K562 (cell line): ENCODE measurements at regions not wholly inside any gene's neighbourhood (a gene's known extent, or its start where the extent isn't known, plus 50 kb on each side); places are given as distances from the start of the nearest gene placed in this dataset.

ENCODE experiments used
- ATAC-seq: fragments of 200-7000 bp; cut with Tn5 transposase; 3 replicates; pipeline ENCODE4 v1.9.1; 2020; ENCODE audit warnings: moderate library complexity
- BruUV-seq: library from RNA; stranded (reverse); fragments of 400-500 nt; replicated peaks from 2 replicates; lab custom pipeline; 2021; lab: Mats Ljungman, UMichigan
- CTCF ChIA-PET: fragments of 300-600 bp; formaldehyde crosslinking; extraction: SDS; loops from one replicate; lab custom pipeline; 2021; ENCODE audit warnings: low intra/inter-chr PET ratio; lab: Yijun Ruan, JAX
- POLR2A ChIA-PET: fragments of 300-600, 350-650 bp; sonication (Branson Sonifier 250); formaldehyde crosslinking; extraction: SDS; loops from one replicate; lab custom pipeline; 2021; ENCODE audit warnings: antibody characterized with exemption, inconsistent platforms; lab: Yijun Ruan, JAX
- DNase-seq, 4 experiments: peaks; one replicate each; pipeline versions ENCODE4 v3.0.0 to v3.0.0-alpha.2; 2011 to 2018; ENCODE audit warnings: low spot score in 3 of 4, mixed read lengths in 3 of 4; ENCODE audit errors: extremely low read depth in 1 of 4
- FAIRE-seq: peaks from 2 replicates; lab custom pipeline; 2011; peaks lifted over from hg19 to GRCh38; lab: Jason Lieb, UNC
- H2AFZ ChIP-seq: 2 replicates; pipeline ENCODE4 v1.6.0; 2011; ENCODE audit warnings: low read depth, low read length, control low read depth, inconsistent platforms
- H3K27ac ChIP-seq: fragments of 200-600 bp; 3 replicates; pipeline ENCODE4 v1.8.0; 2011; ENCODE audit warnings: low read depth, mild to moderate bottlenecking, control low read depth, inconsistent platforms, low read length, moderate library complexity, mixed read lengths; ENCODE audit errors: extremely low read depth
- H3K27me3 ChIP-seq, 2 experiments: fragments of 300-600 bp in 1 of 2; 2 replicates in 1 of 2; 3 replicates in 1 of 2; pipeline versions ENCODE4 v1.6.0 to v1.8.0; 2011; ENCODE audit warnings: inconsistent platforms in 2 of 2, low read length in 2 of 2, mild to moderate bottlenecking in 1 of 2, mixed read lengths in 1 of 2, moderate library complexity in 1 of 2; ENCODE audit not compliant: control insufficient read depth in 2 of 2, insufficient read depth in 2 of 2
- H3K36me3 ChIP-seq: fragments of 300-600 bp; 3 replicates; pipeline ENCODE4 v1.8.0; 2011; ENCODE audit warnings: mild to moderate bottlenecking, low read length, inconsistent platforms; ENCODE audit not compliant: control insufficient read depth, insufficient read depth
- H3K4me1 ChIP-seq, 2 experiments: fragments of 200-600 bp in 1 of 2; replicated peaks in 1 of 2; 2 replicates in 1 of 2; 3 replicates in 1 of 2; pipeline versions ENCODE4 v1.5.1 to v1.8.0; 2011; ENCODE audit warnings: inconsistent platforms in 2 of 2, low read length in 2 of 2, mild to moderate bottlenecking in 1 of 2, mixed read lengths in 1 of 2, moderate library complexity in 1 of 2; ENCODE audit not compliant: control insufficient read depth in 2 of 2, insufficient read depth in 2 of 2
- H3K4me2 ChIP-seq: 2 replicates; pipeline ENCODE4 v1.6.1; 2011; ENCODE audit warnings: low read length, control low read depth, inconsistent platforms, mixed read lengths; ENCODE audit not compliant: insufficient read depth
- H3K4me3 ChIP-seq: fragments of 200-600 bp; sonication (generic), shearing (Covaris generic); 2 replicates; pipeline ENCODE4 v1.5.1; 2016; ENCODE audit warnings: control low read depth, inconsistent platforms
- H3K79me2 ChIP-seq: fragments of 200-600 bp; 3 replicates; pipeline ENCODE4 v1.8.0; 2011; ENCODE audit warnings: low read length, inconsistent platforms; ENCODE audit not compliant: control insufficient read depth, insufficient read depth
- H3K9ac ChIP-seq, 2 experiments: 2 replicates each; pipeline versions ENCODE4 v1.6.0 to v1.6.1; 2011; ENCODE audit warnings: low read depth in 2 of 2, low read length in 2 of 2, control low read depth in 1 of 2, inconsistent platforms in 1 of 2, mild to moderate bottlenecking in 1 of 2, mixed read lengths in 1 of 2; ENCODE audit not compliant: insufficient read depth in 1 of 2
- H3K9me1 ChIP-seq: one replicate; pipeline ENCODE4 v1.6.0; 2011; ENCODE audit warnings: inconsistent platforms, mild to moderate bottlenecking, low read length, moderate library complexity; ENCODE audit not compliant: control insufficient read depth, insufficient read depth
- H3K9me3 ChIP-seq: replicated peaks from 2 replicates; pipeline ENCODE4 v1.5.1; 2011; ENCODE audit warnings: low read depth, low read length, inconsistent platforms; ENCODE audit not compliant: control insufficient read depth, insufficient read depth
- H4K20me1 ChIP-seq: replicated peaks from 2 replicates; pipeline ENCODE4 v1.6.1; 2011; ENCODE audit warnings: low read length, inconsistent platforms, mixed read lengths; ENCODE audit not compliant: control insufficient read depth, insufficient read depth
- FOXK2 ChIP-seq, 2 experiments: fragments of 450-650 bp; IDR thresholded peaks in 1 of 2; conservative IDR thresholded peaks in 1 of 2; 2 replicates each; pipeline ENCODE4 v1.6.1; 2016; ENCODE audit warnings: low read depth in 2 of 2, mild to moderate bottlenecking in 1 of 2
- GMEB1 ChIP-seq: fragments of 250-450 bp; sonication (Bioruptor Pico); IDR thresholded peaks from 2 replicates; pipeline ENCODE4 v1.4.0; 2020; ENCODE audit warnings: mild to moderate bottlenecking
- HDAC1 ChIP-seq, 2 experiments: fragments of 450-650 bp; IDR thresholded peaks; 2 replicates each; pipeline ENCODE4 v1.6.1; 2016 to 2017; ENCODE audit warnings: inconsistent platforms in 1 of 2, mild to moderate bottlenecking in 1 of 2, moderate library complexity in 1 of 2
- HMBOX1 ChIP-seq: sonication (generic); IDR thresholded peaks from 2 replicates; pipeline ENCODE4 v1.6.1; 2016
- HNRNPUL1 ChIP-seq: fragments of 200-400 bp; formaldehyde crosslinking; IDR thresholded peaks from 2 replicates; pipeline ENCODE4 v1.6.1; 2017; ENCODE audit warnings: low read length
- NFYB ChIP-seq: IDR thresholded peaks from 2 replicates; pipeline ENCODE4 v1.6.1; 2011; ENCODE audit warnings: mild to moderate bottlenecking, moderate library complexity; ENCODE audit not compliant: insufficient read length; ENCODE audit errors: extremely low read depth
- PHF8 ChIP-seq: fragments of 200-600 bp; sonication (generic); IDR thresholded peaks from 2 replicates; pipeline ENCODE4 v1.6.1; 2012; ENCODE audit warnings: mixed run types, mild to moderate bottlenecking, inconsistent platforms, low read length, moderate library complexity, borderline replicate concordance
- SRSF1 ChIP-seq: fragments of 200-400 bp; formaldehyde crosslinking; IDR thresholded peaks from 2 replicates; pipeline ENCODE4 v1.6.1; 2017; ENCODE audit warnings: mild to moderate bottlenecking, low read depth, low read length, moderate library complexity
- WGBS: fragments of 100-300 bp; shearing (Covaris generic); methylation state at CpG from one replicate; pipeline ENCODE4 v1.1.6; 2016; ENCODE audit warnings: low coverage, mixed read lengths; ENCODE audit not compliant: insufficient coverage; ENCODE audit errors: missing lambda C conversion rate; 5-methylcytosine and 5-hydroxymethylcytosine counted together
- in situ Hi-C: fragments of 300-500 bp; cut with MboI; formaldehyde crosslinking; loops from 4 replicates; pipeline ENCODE4 v1.15.0; 2018; ENCODE audit warnings: inconsistent platforms, mixed read lengths
- intact Hi-C: fragments of 100-400 bp; cut with micrococcal nuclease; formaldehyde crosslinking; loops from 2 replicates; pipeline ENCODE4 v1.14.2; 2022

GRCh38 chr5:133845271-133845670, 123.2 kb downstream of the C5orf15 start:
- ATAC-seq (no peak), DNase-seq (no peak), FAIRE-seq (no peak)
- Histone ChIP-seq H4K20me1 (0 out of 2 replicates have a peak, but pooled peaks cover 3% of the 10 kb centered on the region), H3K27me3 (peaks cover 21 to 74% of the 10 kb centered on the region in 2 experiments), H3K4me2 (no peak overlapping the region), H3K4me1 (no peaks in the 10 kb centered on the region), H3K9ac (no peak overlapping the region), H3K9me3 (no peaks in the 10 kb centered on the region), H3K4me3 (no peak overlapping the region), H3K36me3 (no peaks in the 10 kb centered on the region), H3K9me1 (no peaks in the 10 kb centered on the region), H3K79me2 (no peaks in the 10 kb centered on the region), H3K27ac (no peak overlapping the region), H2AFZ (no peak overlapping the region)
- BruUV-seq, result no TSS peak
- intact Hi-C loops, result no loop called here
- ChIA-PET POLR2A (interaction anchor here (0.9 kb wide), 1 partner anchor 23 kb away, joined by 3 read pairs; no protein-coding TSS in a partner anchor), CTCF (no interaction called here)
- 6% methylated on average over 2 of the region's 2 CpGs for WGBS
- no peak for TF ChIP-seq NFYB
- TF ChIP-seq HNRNPUL1, result no peak
- TF ChIP-seq PHF8, result no peak
- TF ChIP-seq FOXK2 (conservative IDR thresholded peaks at IDR 0.05 in 1 of 2, IDR thresholded peaks at IDR 0.05 in 1 of 2; ENCODE audit: low read depth in 2 of 2), result no peak
- no peak for TF ChIP-seq GMEB1 (CRISPR knock-in tag)
- TF ChIP-seq SRSF1, result no peak
- no peak for TF ChIP-seq HMBOX1
- no peak for TF ChIP-seq HDAC1 (IDR thresholded peaks at IDR 0.05)
- in situ Hi-C loops, result no loop called here
